NCI-H187 (cell line): ENCODE measurements at regions not wholly inside any gene's neighbourhood (a gene's known extent, or its start where the extent isn't known, plus 50 kb on each side); places are given as distances from the start of the nearest gene placed in this dataset.

Experiments used
- DNase-seq, 2 experiments: peaks; one replicate each; lab custom pipeline; 2025; lab: John Stamatoyannopoulos, UW

GRCh38 chr15:35769656-35770055 is 223.7 kb upstream of the DPH6 start:
- DNase-seq: no peak

- no peak for DNase-seq
These were observed 225.9 kb upstream of the DPH6 start for GRCh38 chr15:35771746-35772442.

GRCh38 chr15:35774653-35775052 is 228.7 kb upstream of the DPH6 start:
- no peak for DNase-seq

- no peak for DNase-seq
These were observed 229.5 kb upstream of the DPH6 start for GRCh38 chr15:35775471-35775870.

GRCh38 chr15:35777061-35777460 is 231.1 kb upstream of the DPH6 start:
- no peak for DNase-seq

- DNase-seq: no peak
These were observed 237.2 kb upstream of the DPH6 start for GRCh38 chr15:35783203-35783602.

- peak; percentile 24 to 70 for DNase-seq
These were observed 238.8 kb upstream of the DPH6 start for GRCh38 chr15:35784745-35785144.

GRCh38 chr15:35810007-35810406 is 264.0 kb upstream of the DPH6 start:
- DNase-seq: no peak

GRCh38 chr15:35813573-35813972 is 267.6 kb upstream of the DPH6 start:
- no peak for DNase-seq

GRCh38 chr15:35818846-35819245 is 272.9 kb upstream of the DPH6 start:
- no peak for DNase-seq

GRCh38 chr15:35822153-35822552 is 276.2 kb upstream of the DPH6 start:
- no peak for DNase-seq

GRCh38 chr15:35827141-35827540 is 281.2 kb upstream of the DPH6 start:
- no peak for DNase-seq

- no peak for DNase-seq
These were observed 281.9 kb upstream of the DPH6 start for GRCh38 chr15:35827911-35828310.

GRCh38 chr15:35833581-35833980 is 287.6 kb upstream of the DPH6 start:
- DNase-seq: no peak

- DNase-seq: no peak
These were observed 288.4 kb upstream of the DPH6 start for GRCh38 chr15:35834216-35834830.

- no peak for DNase-seq
These were observed 288.9 kb upstream of the DPH6 start for GRCh38 chr15:35834866-35835265.

- DNase-seq: no peak
These were observed 292.6 kb upstream of the DPH6 start for GRCh38 chr15:35838424-35839111.

- no peak for DNase-seq
These were observed 296.7 kb upstream of the DPH6 start for GRCh38 chr15:35842631-35843030.

- DNase-seq: no peak
These were observed 297.5 kb upstream of the DPH6 start for GRCh38 chr15:35843498-35843897.

- DNase-seq: no peak
These were observed 304.3 kb upstream of the DPH6 start for GRCh38 chr15:35850284-35850683.

GRCh38 chr15:35851491-35851890 is 305.5 kb upstream of the DPH6 start:
- no peak for DNase-seq

- DNase-seq: no peak
These were observed 307.1 kb upstream of the DPH6 start for GRCh38 chr15:35852818-35853624.

GRCh38 chr15:35854316-35854715 is 308.4 kb upstream of the DPH6 start:
- DNase-seq: no peak
